ENCODE measurements at regions not wholly inside any gene's neighbourhood (a gene's known extent, or its start where the extent isn't known, plus 50 kb on each side); places are given as distances from the start of the nearest gene placed in this dataset.

DNA sequence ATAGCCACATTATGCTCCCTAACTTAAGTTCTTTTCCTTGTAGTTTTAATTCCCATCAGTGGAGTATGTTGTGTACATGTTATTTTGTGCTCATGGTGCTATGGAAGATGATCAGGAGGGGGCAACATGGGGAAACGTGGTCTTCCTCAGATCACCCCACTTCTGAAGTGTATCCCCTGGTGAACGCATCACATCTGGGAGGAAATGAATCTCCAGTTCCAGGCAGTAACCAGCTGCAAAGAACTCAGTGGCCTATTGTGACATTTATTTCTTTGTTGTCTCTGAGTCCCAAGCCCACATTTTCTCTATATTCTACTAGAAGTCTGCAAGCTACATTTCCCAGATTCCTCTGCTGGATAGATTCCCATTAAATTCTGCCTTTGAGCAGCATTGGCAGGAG, 217.0 kb downstream of the SATB1 start:
- TF ChIP-seq CTCF (IDR thresholded peaks at IDR 0.05) (no peak), POLR2A (IDR thresholded peaks at IDR 0.05) (no peak)
